Medulla oblongata (tissue), 1 donor: ENCODE measurements at regions not wholly inside any gene's neighbourhood (a gene's known extent, or its start where the extent isn't known, plus 50 kb on each side); places are given as distances from the start of the nearest gene placed in this dataset.
"Not testable (repeated sequence)": the region's sequence is repeated elsewhere in the genome, so short reads cannot be mapped to it uniquely, and the experiment has no call there.

Source experiments
- DNase-seq: peaks from one replicate; pipeline ENCODE4 v3.0.0-alpha.2; 2015; ENCODE audit errors: extremely low spot score

DNA sequence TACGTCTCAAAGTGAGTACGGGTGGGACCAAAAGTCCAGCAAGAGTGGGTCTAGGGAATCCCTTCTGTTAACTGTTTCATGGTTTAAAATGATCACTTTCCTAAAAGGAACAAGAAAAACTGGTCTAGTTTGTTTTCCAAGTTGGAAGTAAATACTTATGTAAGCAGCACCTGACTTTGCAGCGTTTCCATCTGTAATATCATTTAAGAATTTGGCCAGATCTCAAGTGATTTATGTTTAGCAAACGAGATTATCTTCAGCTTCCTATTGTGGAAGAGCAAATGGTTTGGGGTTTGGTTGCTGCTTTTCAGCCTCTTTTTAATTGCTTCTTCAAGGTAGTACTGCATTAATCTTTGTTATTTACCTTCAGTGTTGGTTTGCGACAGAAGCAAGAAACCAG is 50.4 kb downstream of the FHIP1A start:
- no peak for DNase-seq

DNA sequence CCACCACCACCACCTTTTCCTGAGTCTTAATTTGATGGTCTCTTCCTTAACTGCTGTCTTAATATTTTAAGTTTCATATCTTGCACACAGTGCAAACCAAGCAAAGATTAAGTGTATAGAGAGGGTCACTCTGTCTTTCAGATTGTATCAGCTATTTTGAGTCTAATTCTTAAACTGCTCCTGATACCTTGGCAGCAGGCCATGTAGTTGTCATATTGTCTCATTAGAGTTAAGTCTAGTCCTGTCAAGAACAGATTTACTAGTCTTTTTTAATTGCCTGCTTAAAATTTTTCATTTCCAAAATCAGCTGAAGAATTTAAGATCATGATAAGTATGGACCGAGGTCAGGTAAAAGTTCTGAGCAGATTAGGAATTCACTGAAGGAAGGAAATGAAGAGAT is 51.5 kb downstream of the FHIP1A start:
- no peak for DNase-seq

DNA sequence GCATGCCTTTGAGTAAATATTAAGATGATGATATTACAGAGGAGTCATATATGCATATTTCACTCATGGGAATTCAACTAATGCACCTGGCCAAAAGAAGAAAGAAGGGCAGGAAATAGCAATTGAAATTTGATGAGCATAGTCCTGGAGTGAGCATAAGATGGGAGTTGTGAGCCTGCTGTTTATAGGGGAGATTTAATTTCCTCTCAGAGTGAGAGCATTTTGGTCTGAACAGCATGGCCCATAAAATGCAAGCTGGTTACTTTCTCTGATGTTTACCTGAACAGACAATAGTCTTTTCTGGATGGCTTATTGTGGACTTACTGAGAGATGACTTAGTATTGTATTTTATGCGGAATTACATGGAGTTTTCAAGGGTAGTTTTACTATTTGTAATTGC is 53.6 kb downstream of the FHIP1A start:
- no peak for DNase-seq

DNA sequence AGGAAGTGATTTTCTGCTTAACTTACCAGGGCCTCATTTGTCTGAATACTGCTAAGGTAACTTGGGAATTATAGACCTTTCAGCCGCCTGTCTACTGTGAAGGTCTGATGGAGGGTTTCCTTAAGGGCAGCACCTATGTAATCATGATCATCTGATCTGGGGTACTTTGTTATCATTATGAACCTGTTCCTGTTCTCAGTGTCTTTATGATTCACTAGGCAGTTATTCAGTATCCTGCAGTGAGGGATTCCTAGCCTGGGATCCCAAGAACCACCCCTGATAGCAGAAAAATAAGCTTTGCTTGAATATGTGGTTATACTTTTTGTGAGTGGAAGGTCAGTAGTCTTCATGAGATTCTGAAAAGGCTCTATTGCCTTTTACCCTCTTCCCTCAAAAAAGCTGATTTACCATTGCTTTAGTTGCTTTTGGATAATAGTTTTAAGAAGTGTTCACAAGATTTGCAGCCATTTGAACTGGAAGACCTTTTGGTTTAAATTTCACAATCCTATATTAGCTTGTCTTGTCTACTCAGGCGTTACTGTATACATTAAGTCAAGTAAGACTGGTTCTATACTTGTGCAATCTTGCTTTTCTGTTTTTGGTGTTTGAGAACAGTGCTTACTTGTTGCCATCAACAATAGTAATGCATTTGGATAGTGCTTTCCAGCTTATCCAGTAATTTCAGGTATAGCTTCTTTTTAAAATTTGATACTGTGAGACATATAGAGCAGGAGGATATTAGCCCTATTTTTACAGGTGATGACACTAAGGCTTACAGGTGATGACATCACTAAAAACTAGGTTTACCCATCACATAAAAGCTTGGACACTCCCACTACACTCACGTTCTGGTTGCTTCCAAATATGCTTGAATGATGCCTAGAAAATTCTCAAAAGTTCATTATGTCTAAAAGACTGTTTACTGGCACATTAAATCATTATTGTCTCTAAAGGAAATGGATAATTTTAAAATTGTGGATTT is 60.0 kb downstream of the FHIP1A start:
- DNase-seq: no peak

DNA sequence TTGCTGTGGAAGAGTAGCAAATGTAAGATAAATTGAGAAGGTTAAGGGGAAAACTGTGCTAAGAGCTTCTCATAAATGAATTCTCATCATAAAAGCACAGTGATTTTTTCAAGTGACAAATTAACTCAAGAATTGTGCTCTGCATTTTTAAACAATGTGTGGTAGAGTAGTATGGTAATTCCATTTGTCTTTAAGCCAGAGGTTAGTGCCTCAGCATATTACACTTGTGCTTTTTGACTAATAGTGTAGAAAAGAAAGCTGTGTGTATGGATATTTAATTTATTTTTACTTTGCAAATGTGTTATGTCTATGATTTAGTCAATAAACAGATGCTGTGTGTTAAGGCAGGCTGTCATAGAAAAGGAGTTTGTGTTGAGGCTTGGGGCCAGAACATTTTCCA is 61.0 kb downstream of the FHIP1A start:
- no peak for DNase-seq

- DNase-seq: no peak
Measured at GRCh38 chr4:151471728-151472127, 62.8 kb downstream of the FHIP1A start.

- no peak for DNase-seq
Measured at GRCh38 chr4:151472297-151472696, 63.3 kb downstream of the FHIP1A start.

DNA sequence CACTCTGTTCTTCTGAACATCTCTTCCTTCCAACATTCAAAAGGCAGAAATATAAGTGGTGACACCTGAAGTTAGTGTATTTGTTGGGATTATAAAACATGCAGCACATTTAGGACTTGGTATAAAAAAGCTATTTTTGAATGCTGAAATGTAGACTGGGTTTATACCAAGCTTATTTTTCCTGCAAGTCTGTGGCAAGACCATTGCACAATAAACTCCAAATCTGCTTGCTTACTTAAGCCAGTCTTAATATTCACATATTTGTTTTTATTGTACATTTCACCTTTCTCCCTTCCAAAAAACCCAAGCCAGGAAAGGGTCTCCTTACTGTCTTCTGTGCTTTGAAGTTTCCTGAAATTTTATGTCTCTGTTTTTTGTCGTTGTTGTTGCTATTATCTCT is 63.7 kb downstream of the FHIP1A start:
- no peak for DNase-seq

DNA sequence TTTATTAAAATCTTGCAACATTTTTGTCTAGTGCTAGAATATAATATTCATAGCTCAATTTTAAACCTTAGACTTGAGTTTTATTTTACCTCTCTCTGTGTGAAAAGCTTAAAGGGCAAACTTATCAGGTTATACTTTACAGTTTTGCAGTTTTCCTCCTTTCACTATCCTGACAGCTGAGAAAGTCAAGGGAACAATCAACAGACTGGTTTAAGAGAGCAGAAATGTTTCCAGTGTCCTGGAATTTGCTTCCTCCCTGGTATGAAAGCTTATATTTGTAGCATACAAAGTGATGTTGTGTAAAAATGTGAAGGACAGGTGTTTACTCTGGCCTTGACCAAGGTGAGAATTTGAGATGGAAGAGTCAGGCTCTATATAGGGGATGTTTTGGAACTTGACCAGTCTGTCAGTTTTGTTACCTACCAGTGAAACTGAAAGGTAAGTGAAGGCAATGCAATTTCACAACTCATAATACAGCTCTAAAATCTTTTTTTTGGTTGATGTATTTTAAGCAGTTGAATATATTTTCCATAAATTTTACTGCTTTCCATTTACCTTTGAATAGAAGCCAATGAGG is 64.6 kb downstream of the FHIP1A start:
- no peak for DNase-seq

DNA sequence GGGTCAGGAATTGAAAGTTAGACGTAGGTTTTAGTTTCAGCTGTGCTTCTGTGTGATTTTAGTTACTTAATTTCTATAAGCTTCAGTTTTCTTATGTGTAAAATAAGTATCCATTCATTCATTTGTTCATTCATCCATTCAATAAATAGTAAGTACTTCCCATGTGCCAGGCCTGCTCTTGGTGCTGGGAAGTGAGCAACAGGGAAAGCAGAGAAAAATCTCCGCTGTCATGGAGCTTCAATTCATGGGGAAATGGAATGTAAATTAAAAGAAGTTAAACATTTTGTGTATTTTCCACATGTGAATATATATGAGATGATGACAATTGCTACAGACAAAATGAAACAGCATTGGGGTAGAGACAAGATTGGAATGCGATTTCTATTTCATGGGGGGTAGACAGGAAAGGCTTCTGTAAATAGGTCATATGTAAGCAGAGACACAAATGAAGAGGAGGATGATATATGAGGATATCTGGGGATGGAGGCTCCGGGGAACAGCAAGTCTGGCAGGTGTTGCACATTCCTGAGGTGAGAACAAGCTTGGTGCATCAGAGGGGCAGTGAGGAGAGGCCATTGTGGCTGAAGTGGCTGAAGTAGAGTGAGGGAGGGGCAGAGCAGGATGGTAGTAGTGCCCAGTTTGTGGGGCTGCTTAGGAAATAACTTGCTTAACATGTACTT is 66.2 kb downstream of the FHIP1A start:
- DNase-seq: no peak

DNA sequence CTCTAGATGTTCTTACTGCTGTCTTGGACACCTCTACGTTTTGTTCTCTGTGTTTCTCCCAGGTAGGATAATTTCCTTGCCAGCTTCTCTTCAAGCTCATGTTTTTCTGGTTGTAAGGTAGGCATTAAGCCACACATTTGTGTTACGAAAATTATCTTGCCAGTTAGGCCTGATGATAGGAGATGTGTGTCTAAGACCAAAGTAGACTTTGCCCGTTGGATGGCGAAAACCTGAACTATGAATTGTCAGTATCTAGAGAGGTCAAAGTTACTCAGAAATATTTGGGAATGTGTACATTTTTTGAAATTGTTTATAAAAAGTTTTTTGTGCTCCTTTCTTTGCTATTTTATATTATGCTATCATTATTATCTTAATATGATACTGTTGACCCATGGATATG is 72.8 kb downstream of the FHIP1A start:
- DNase-seq: no peak

- no peak for DNase-seq
Measured at GRCh38 chr4:151484396-151485102, 75.6 kb downstream of the FHIP1A start.

DNA sequence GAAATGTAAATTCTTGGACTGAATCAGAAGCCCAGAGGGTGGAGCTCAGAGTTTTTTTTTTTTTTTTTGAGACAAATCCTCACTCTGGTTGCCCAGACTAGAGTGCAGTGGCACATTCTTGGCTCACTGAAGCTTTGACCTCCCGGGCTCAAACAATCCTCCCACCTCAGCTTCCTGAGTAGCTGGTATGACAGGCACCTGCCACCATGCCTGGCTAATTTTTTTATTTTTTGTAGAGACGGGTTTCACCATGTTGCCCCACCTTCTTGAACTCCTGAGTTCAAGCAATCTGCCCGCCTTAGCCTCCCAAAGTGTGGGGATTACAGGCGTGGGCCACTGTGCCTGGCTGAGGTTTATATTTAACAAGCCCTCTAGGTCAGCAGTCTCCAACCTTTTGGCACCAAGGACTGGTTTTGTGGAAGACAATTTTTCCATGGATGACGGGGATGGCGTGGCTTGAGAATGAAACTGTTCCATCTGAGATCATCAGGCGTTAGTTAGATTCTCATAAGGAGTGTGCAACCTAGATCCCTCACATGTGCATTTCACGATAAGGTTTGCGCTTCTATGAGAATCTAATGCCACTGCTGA is 76.7 kb downstream of the FHIP1A start:
- DNase-seq: no peak

DNA sequence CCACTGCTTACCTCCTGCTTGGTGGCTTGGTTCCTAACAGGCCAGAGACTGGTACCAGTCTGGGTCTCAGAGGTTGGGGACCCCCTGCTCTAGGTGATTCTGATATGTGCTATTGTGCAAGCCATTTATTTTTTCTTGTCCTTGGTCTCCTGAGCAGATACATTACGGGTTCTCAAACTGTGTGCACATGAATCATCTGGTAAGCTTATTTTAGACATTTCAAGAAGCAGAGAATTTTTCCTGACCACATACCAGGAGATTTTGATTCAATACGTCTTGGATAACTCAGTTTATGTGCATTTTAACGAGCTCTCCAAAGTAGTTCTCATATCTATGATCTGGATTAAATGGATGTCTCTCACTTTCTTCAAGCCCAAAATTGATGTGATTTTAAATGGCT is 77.2 kb downstream of the FHIP1A start:
- no peak for DNase-seq

DNA sequence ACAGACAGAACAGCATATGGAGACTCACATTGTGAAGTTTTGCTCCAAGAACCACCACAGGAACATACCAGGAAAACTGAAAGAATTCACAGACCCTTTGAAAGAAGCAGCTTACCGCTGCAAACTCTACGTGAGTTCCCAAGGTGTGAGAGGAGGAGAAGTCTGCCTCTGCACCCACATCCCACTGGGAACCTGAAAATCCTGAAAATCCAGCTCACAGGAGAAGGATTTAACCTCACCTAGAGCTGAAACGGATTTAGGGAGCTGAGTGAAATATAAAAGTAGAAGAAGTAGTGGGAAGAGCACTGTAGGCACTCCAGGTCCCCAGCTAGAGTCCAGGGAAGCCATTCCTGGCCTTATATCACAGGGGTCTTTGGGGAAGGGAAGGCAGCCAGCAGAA is 80.0 kb downstream of the FHIP1A start:
- DNase-seq: no peak

- no peak for DNase-seq
Measured at GRCh38 chr4:151489462-151490203, 80.7 kb downstream of the FHIP1A start.

GRCh38 chr4:151495612-151496011 is 86.6 kb downstream of the FHIP1A start:
- not testable (repeated sequence) for DNase-seq

DNA sequence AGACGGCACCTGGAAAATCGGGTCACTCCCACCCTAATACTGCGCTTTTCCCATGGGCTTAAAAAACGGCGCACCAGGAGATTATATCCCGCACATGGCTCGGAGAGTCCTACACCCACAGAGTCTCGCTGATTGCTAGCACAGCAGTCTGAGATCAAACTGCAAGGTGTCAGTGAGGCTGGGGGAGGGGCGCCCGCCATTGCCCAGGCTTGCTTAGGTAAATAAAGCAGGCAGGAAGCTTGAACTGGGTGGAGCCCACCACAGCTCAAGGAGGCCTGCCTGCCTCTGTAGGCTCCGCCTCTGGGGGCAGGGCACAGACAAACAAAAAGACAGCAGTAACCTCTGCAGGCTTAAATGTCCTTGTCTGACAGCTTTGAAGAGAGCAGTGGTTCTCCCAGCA is 102.6 kb downstream of the FHIP1A start:
- not testable (repeated sequence) for DNase-seq

GRCh38 chr4:151517896-151518295 is 108.9 kb downstream of the FHIP1A start:
- DNase-seq: no peak

- no peak for DNase-seq
Measured at GRCh38 chr4:151518359-151518758, 109.4 kb downstream of the FHIP1A start.
